ENCODE measurements at regions not wholly inside any gene's neighbourhood (a gene's known extent, or its start where the extent isn't known, plus 50 kb on each side); places are given as distances from the start of the nearest gene placed in this dataset.

DNA sequence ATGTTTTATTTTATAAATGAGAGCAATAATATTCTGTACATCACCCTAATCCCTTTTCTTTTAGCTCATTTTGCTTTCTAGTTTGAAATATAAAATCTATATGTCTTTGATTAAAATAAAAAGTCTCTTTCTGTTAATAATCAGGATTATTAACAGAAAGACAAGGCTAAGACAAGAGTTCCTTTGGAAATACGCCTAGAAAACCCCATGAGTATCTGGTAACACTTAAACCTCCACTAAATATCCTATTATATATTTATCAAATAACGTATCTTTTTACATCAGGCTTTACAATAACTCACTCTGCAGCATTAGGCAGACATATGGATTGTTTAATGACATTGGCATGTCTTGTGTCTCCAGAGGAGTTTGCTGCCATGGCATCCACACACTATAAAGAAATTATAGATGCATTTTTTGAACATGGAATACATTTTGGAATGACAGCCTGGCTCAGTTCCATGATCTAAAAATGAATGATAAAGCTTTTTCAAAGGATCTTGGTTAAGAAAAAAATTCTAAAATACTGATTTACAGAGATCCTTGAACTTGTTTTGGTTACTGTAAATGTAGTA, 98.7 kb downstream of the TMEM26 start:
- POLR2A ChIA-PET = no interaction called here
- Histone ChIP-seq H3K4me2 (ENCODE audit: low read depth, low read length) (no peak overlapping the region), H2AFZ (ENCODE audit: low read length) (no peak overlapping the region), H3K4me1 (ENCODE audit: insufficient read depth, low read length) (no peaks in the 10 kb centered on the region), H3K27ac (ENCODE audit: extremely low read length, insufficient read depth, low read length) (no peak overlapping the region), H3K27me3 (ENCODE audit: control insufficient read depth in 1 of 2, insufficient read depth in 2 of 2, low read length in 2 of 2) (no peaks in the 10 kb centered on the region; a peak in 1 of 5 replicates), H3K4me3 (replicated peaks in 1 of 3; ENCODE audit: insufficient read depth in 1 of 3, low read depth in 2 of 3, low read length in 3 of 3) (no peak overlapping the region), H3K9me3 (ENCODE audit: low read length) (no peaks in the 10 kb centered on the region), H4K20me1 (ENCODE audit: insufficient read depth, low read length) (no peaks in the 10 kb centered on the region), H3K36me3 (replicated peaks in 1 of 2; ENCODE audit: control insufficient read depth in 1 of 2, insufficient read depth in 2 of 2, low read length in 2 of 2) (no peaks in the 10 kb centered on the region), H3K9ac (ENCODE audit: insufficient read depth, low read depth, low read length) (no peak overlapping the region), H3K79me2 (ENCODE audit: insufficient read depth, low read length) (no peaks in the 10 kb centered on the region)
- BruUV-seq (replicated peaks) = no TSS peak
- no peak for ATAC-seq
- intact Hi-C loops (cut with micrococcal nuclease; ENCODE audit: unreplicated experiment) = no loop called here
- TF ChIP-seq KDM2A (CRISPR knock-in tag; IDR thresholded peaks at IDR 0.05; ENCODE audit: borderline replicate concordance, low read depth) (no peak), KDM1A (CRISPR knock-in tag; IDR thresholded peaks at IDR 0.05) (no peak), SIN3B (IDR thresholded peaks at IDR 0.05; ENCODE audit: low read length) (no peak), ASH2L (IDR thresholded peaks at IDR 0.05; ENCODE audit: insufficient read length, low read depth, low read length) (no peak), SMAD3 (CRISPR knock-in tag; IDR thresholded peaks at IDR 0.05) (no peak), ZNF616 (CRISPR knock-in tag; IDR thresholded peaks at IDR 0.05; ENCODE audit: low read depth) (no peak), ATAD3A (CRISPR knock-in tag; IDR thresholded peaks at IDR 0.05) (no peak), ELF4 (CRISPR knock-in tag; IDR thresholded peaks at IDR 0.05; ENCODE audit: borderline replicate concordance) (no peak), TAF15 (IDR thresholded peaks at IDR 0.05; ENCODE audit: low read depth, low read length, poor library complexity, severe bottlenecking) (no peak), MTA1 (CRISPR knock-in tag; IDR thresholded peaks at IDR 0.05; ENCODE audit: borderline replicate concordance) (no peak), MAFF (IDR thresholded peaks at IDR 0.05; ENCODE audit: low read depth, low read length) (no peak)
- TF ChIP-seq, protein P1, sequence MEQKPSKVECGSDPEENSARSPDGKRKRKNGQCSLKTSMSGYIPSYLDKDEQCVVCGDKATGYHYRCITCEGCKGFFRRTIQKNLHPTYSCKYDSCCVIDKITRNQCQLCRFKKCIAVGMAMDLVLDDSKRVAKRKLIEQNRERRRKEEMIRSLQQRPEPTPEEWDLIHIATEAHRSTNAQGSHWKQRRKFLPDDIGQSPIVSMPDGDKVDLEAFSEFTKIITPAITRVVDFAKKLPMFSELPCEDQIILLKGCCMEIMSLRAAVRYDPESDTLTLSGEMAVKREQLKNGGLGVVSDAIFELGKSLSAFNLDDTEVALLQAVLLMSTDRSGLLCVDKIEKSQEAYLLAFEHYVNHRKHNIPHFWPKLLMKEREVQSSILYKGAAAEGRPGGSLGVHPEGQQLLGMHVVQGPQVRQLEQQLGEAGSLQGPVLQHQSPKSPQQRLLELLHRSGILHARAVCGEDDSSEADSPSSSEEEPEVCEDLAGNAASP (CRISPR knock-in tag; IDR thresholded peaks at IDR 0.05; ENCODE audit: borderline replicate concordance) = no peak
- TF ChIP-seq, protein P2, sequence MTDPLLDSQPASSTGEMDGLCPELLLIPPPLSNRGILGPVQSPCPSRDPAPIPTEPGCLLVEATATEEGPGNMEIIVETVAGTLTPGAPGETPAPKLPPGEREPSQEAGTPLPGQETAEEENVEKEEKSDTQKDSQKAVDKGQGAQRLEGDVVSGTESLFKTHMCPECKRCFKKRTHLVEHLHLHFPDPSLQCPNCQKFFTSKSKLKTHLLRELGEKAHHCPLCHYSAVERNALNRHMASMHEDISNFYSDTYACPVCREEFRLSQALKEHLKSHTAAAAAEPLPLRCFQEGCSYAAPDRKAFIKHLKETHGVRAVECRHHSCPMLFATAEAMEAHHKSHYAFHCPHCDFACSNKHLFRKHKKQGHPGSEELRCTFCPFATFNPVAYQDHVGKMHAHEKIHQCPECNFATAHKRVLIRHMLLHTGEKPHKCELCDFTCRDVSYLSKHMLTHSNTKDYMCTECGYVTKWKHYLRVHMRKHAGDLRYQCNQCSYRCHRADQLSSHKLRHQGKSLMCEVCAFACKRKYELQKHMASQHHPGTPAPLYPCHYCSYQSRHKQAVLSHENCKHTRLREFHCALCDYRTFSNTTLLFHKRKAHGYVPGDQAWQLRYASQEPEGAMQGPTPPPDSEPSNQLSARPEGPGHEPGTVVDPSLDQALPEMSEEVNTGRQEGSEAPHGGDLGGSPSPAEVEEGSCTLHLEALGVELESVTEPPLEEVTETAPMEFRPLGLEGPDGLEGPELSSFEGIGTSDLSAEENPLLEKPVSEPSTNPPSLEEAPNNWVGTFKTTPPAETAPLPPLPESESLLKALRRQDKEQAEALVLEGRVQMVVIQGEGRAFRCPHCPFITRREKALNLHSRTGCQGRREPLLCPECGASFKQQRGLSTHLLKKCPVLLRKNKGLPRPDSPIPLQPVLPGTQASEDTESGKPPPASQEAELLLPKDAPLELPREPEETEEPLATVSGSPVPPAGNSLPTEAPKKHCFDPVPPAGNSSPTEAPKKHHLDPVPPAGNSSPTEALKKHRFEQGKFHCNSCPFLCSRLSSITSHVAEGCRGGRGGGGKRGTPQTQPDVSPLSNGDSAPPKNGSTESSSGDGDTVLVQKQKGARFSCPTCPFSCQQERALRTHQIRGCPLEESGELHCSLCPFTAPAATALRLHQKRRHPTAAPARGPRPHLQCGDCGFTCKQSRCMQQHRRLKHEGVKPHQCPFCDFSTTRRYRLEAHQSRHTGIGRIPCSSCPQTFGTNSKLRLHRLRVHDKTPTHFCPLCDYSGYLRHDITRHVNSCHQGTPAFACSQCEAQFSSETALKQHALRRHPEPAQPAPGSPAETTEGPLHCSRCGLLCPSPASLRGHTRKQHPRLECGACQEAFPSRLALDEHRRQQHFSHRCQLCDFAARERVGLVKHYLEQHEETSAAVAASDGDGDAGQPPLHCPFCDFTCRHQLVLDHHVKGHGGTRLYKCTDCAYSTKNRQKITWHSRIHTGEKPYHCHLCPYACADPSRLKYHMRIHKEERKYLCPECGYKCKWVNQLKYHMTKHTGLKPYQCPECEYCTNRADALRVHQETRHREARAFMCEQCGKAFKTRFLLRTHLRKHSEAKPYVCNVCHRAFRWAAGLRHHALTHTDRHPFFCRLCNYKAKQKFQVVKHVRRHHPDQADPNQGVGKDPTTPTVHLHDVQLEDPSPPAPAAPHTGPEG (CRISPR knock-in tag; IDR thresholded peaks at IDR 0.05) = no peak
- CTCF ChIA-PET (ENCODE audit: low intra/inter-chr PET ratio, low total read pairs) = no interaction called here
- WGBS (ENCODE audit: low lambda C conversion rate) = 6% methylated on average over 2 of the region's 2 CpGs
- in situ Hi-C loops (cut with HindIII; ENCODE audit: extremely low pct_ligation_motif_present, low pct_unique_long_range_greater_than_20kb) = no loop called here
- DNase-seq (ENCODE audit: low spot score) = no peak
- FAIRE-seq = no peak
